ENCODE measurements at regions not wholly inside any gene's neighbourhood (a gene's known extent, or its start where the extent isn't known, plus 50 kb on each side); places are given as distances from the start of the nearest gene placed in this dataset.

- FAIRE-seq: no peak
- no peak for TF ChIP-seq CTCF (IDR thresholded peaks at IDR 0.05; ENCODE audit: insufficient read depth, low read length, severe bottlenecking)
- no peak overlapping the region for H3K4me3 ChIP-seq (ENCODE audit: low read depth, low read length)
- H3K27me3 ChIP-seq (ENCODE audit: control insufficient read depth, insufficient read depth, low read length): no peaks in the 10 kb centered on the region
- no peaks in the 10 kb centered on the region for H3K36me3 ChIP-seq (ENCODE audit: control insufficient read depth, insufficient read depth, low read length)
- DNase-seq (ENCODE audit: low read depth): no peak
Observed at GRCh38 chr1:4336507-4336906, 317.9 kb upstream of the AJAP1 start.

- no peak overlapping the region for H3K4me3 ChIP-seq (ENCODE audit: low read depth, low read length)
- FAIRE-seq (no peak), DNase-seq (ENCODE audit: low read depth) (no peak)
- TF ChIP-seq CTCF (IDR thresholded peaks at IDR 0.05; ENCODE audit: insufficient read depth, low read length, severe bottlenecking): no peak
- H3K27me3 ChIP-seq (ENCODE audit: control insufficient read depth, insufficient read depth, low read length): no peaks in the 10 kb centered on the region
- H3K36me3 ChIP-seq (ENCODE audit: control insufficient read depth, insufficient read depth, low read length): no peaks in the 10 kb centered on the region
Observed at GRCh38 chr1:4341421-4341820, 313.0 kb upstream of the AJAP1 start.

- no peak for TF ChIP-seq CTCF (IDR thresholded peaks at IDR 0.05; ENCODE audit: insufficient read depth, low read length, severe bottlenecking)
- DNase-seq (ENCODE audit: low read depth) (no peak), FAIRE-seq (no peak)
- Histone ChIP-seq H3K36me3 (ENCODE audit: control insufficient read depth, insufficient read depth, low read length) (no peaks in the 10 kb centered on the region), H3K27me3 (ENCODE audit: control insufficient read depth, insufficient read depth, low read length) (no peaks in the 10 kb centered on the region), H3K4me3 (ENCODE audit: low read depth, low read length) (no peak overlapping the region)
Observed at GRCh38 chr1:4344065-4344732, 310.2 kb upstream of the AJAP1 start.

GRCh38 chr1:4345094-4345493 lies 309.3 kb upstream of the AJAP1 start:
- no peak for FAIRE-seq
- H3K36me3 ChIP-seq (ENCODE audit: control insufficient read depth, insufficient read depth, low read length): no peaks in the 10 kb centered on the region
- no peak for TF ChIP-seq CTCF (IDR thresholded peaks at IDR 0.05; ENCODE audit: insufficient read depth, low read length, severe bottlenecking)
- no peak overlapping the region for H3K4me3 ChIP-seq (ENCODE audit: low read depth, low read length)
- DNase-seq (ENCODE audit: low read depth): no peak
- no peaks in the 10 kb centered on the region for H3K27me3 ChIP-seq (ENCODE audit: control insufficient read depth, insufficient read depth, low read length)

GRCh38 chr1:4346131-4346530 lies 308.3 kb upstream of the AJAP1 start:
- no peaks in the 10 kb centered on the region for H3K27me3 ChIP-seq (ENCODE audit: control insufficient read depth, insufficient read depth, low read length)
- TF ChIP-seq CTCF (IDR thresholded peaks at IDR 0.05; ENCODE audit: insufficient read depth, low read length, severe bottlenecking): no peak
- H3K4me3 ChIP-seq (ENCODE audit: low read depth, low read length): no peak overlapping the region
- no peak for DNase-seq (ENCODE audit: low read depth)
- FAIRE-seq: no peak
- H3K36me3 ChIP-seq (ENCODE audit: control insufficient read depth, insufficient read depth, low read length): no peaks in the 10 kb centered on the region

GRCh38 chr1:4351453-4351852 lies 303.0 kb upstream of the AJAP1 start:
- no peaks in the 10 kb centered on the region for H3K27me3 ChIP-seq (ENCODE audit: control insufficient read depth, insufficient read depth, low read length)
- FAIRE-seq (no peak), DNase-seq (ENCODE audit: low read depth) (no peak)
- H3K36me3 ChIP-seq (ENCODE audit: control insufficient read depth, insufficient read depth, low read length): no peaks in the 10 kb centered on the region
- TF ChIP-seq CTCF (IDR thresholded peaks at IDR 0.05; ENCODE audit: insufficient read depth, low read length, severe bottlenecking): no peak
- no peak overlapping the region for H3K4me3 ChIP-seq (ENCODE audit: low read depth, low read length)
